T-cell (primary cell): ENCODE measurements at regions not wholly inside any gene's neighbourhood (a gene's known extent, or its start where the extent isn't known, plus 50 kb on each side); places are given as distances from the start of the nearest gene placed in this dataset.

ENCODE experiments used
- ATAC-seq, 4 experiments: fragments of 200-7000 bp in 3 of 4; fragments of 150-1000 bp in 1 of 4; cut with Tn5 transposase; replicated peaks in 1 of 4; 1 replicate in 3 of 4; 2 replicates in 1 of 4; pipeline ENCODE4 v1.10.0; 2021; ENCODE audit warnings: moderate library complexity in 3 of 4, mild to moderate bottlenecking in 2 of 4, moderate number of reproducible peaks in 1 of 4
- CTCF ChIA-PET, 2 donors: fragments of 300-600 bp; sonication (Branson Sonifier 250); formaldehyde crosslinking; loops; one replicate each; lab custom pipeline; 2022; ENCODE audit warnings: antibody characterized with exemption in 2 of 2; lab: Charles Lee
- POLR2A ChIA-PET, 2 donors: fragments of 300-600 bp; sonication (Branson Sonifier 250); formaldehyde crosslinking; loops; one replicate each; lab custom pipeline; 2022; ENCODE audit warnings: antibody characterized with exemption in 2 of 2; lab: Charles Lee
- DNase-seq, 35 experiments: peaks; one replicate each; pipeline versions ENCODE4 v3.0.0 to v3.0.0-alpha.2; 2013 to 2023
- H3K27ac ChIP-seq: one replicate; pipeline ENCODE4 v1.5.1; 2013; ENCODE audit warnings: low read length
- H3K27me3 ChIP-seq, 2 experiments: replicated peaks in 1 of 2; 1 replicate in 1 of 2; 2 replicates in 1 of 2; pipeline versions ENCODE4 v1.6.1 to v1.7.0; 2013; ENCODE audit warnings: low read length in 1 of 2, mixed read lengths in 1 of 2; ENCODE audit not compliant: control insufficient read depth in 2 of 2, insufficient read depth in 2 of 2; ENCODE audit errors: extremely low read depth in 1 of 2
- H3K36me3 ChIP-seq, 2 donors: 1 replicate in 1 of 2; 2 replicates in 1 of 2; pipeline versions ENCODE4 v1.6.1 to v1.7.0; 2013; ENCODE audit warnings: low read length in 1 of 2; ENCODE audit not compliant: control insufficient read depth in 2 of 2, insufficient read depth in 1 of 2; ENCODE audit errors: extremely low read depth in 1 of 2
- H3K4me1 ChIP-seq, 2 experiments: 1 replicate in 1 of 2; 2 replicates in 1 of 2; pipeline versions ENCODE4 v1.6.1 to v1.7.0; 2013; ENCODE audit warnings: low read length in 2 of 2, mixed read lengths in 1 of 2; ENCODE audit not compliant: insufficient read depth in 2 of 2, control insufficient read depth in 1 of 2; ENCODE audit errors: extremely low read depth in 1 of 2
- H3K4me3 ChIP-seq, 2 donors: 1 replicate in 1 of 2; 2 replicates in 1 of 2; pipeline versions ENCODE4 v1.5.1 to v1.7.0; 2013; ENCODE audit warnings: mild to moderate bottlenecking in 2 of 2, low read length in 1 of 2, moderate library complexity in 1 of 2; ENCODE audit not compliant: control insufficient read depth in 1 of 2; ENCODE audit errors: extremely low read depth in 1 of 2
- H3K9me3 ChIP-seq: 2 replicates; pipeline ENCODE4 v1.7.0; 2013
- H3K27ac Mint-ChIP-seq, 2 donors: one replicate each; pipeline ENCODE4 v1.8.0; 2020 to 2021; ENCODE audit warnings: mild to moderate bottlenecking in 2 of 2, mixed read lengths in 2 of 2
- H3K27me3 Mint-ChIP-seq, 2 donors: one replicate each; pipeline ENCODE4 v1.8.0; 2021 to 2022; ENCODE audit warnings: mixed read lengths in 2 of 2
- H3K36me3 Mint-ChIP-seq: one replicate; pipeline ENCODE4 v1.8.0; 2021; ENCODE audit warnings: mixed read lengths
- H3K4me1 Mint-ChIP-seq, 3 donors: one replicate each; pipeline ENCODE4 v1.8.0; 2020 to 2022; ENCODE audit warnings: mixed read lengths in 3 of 3, mild to moderate bottlenecking in 1 of 3
- H3K4me3 Mint-ChIP-seq, 3 donors: one replicate each; pipeline ENCODE4 v1.8.0; 2020 to 2022; ENCODE audit warnings: mild to moderate bottlenecking in 3 of 3, mixed read lengths in 3 of 3, moderate library complexity in 3 of 3
- H3K9me3 Mint-ChIP-seq, 3 donors: one replicate each; pipeline ENCODE4 v1.8.0; 2020 to 2022; ENCODE audit warnings: mixed read lengths in 3 of 3
- WGBS: methylation state at CpG from one replicate; pipeline ENCODE4 v1.1.5; 2013; ENCODE audit warnings: missing lambda C conversion rate; ENCODE audit not compliant: insufficient coverage; 5-methylcytosine and 5-hydroxymethylcytosine counted together

DNA sequence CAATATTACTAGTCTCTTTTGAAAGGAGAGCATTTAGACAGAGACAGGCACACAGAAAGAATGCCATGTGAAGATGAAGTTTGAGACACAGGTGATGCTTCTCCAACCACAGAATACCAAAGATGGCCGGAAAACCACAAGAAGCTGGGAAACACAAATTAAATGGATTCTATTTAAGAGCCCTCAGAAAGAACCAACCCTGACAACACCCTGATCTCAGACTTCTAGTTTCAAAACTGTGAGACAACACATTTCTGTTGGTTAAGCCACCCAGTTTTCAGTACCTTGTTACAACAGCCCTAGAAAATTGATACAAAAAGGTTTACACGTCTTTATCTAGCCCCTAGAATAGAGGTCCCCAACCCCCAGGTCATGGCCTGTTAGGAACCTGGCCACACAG lies 79.8 kb upstream of the CCNG1 start:
- ChIA-PET CTCF (interaction anchor here in 1 of 2 donors (0.6 kb wide), 1 partner anchor 10 kb away, joined by 3 read pairs; no protein-coding TSS in a partner anchor), POLR2A (no interaction called here)
- Mint-ChIP-seq H3K9me3 (no peaks in the 10 kb centered on the region), H3K4me1 (no peaks in the 10 kb centered on the region), H3K27me3 (peaks cover 8 to 10% of the 10 kb centered on the region in 2 donors), H3K4me3 (no peak overlapping the region), H3K27ac (no peak overlapping the region), H3K36me3 (no peaks in the 10 kb centered on the region)
- WGBS: 42% methylated on average over 2 of the region's 2 CpGs
- Histone ChIP-seq H3K27me3 (peaks cover 0 to 5% of the 10 kb centered on the region in 2 experiments), H3K4me3 (no peak overlapping the region), H3K27ac (no peak overlapping the region), H3K4me1 (no peaks in the 10 kb centered on the region), H3K36me3 (no peaks in the 10 kb centered on the region), H3K9me3 (no peaks in the 10 kb centered on the region)
- ATAC-seq (no peak), DNase-seq (no peak)

DNA sequence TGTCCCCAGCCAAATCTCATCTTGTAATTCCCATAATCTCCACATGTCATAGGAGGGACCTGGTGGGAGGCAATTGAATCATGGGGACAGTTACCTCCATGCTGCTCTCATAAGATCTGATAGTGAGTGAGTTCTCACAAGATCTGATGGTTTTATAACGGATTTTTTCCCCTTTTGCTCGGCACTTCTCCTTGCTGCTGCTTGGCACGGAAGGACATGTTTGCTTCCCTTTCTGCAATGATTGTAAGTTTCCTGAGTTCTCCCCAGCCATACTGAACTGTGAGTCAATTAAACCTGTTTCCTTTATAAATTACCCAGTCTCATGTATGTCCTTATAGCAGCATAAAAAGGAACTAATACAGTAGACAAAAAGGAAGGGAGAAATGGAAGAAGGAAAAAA lies 76.7 kb upstream of the CCNG1 start:
- no peaks in the 10 kb centered on the region for H3K9me3 ChIP-seq
- Mint-ChIP-seq H3K4me3 (no peak overlapping the region), H3K36me3 (no peaks in the 10 kb centered on the region), H3K27ac (no peak overlapping the region), H3K9me3 (peaks cover 0 to 3% (median 0%) of the 10 kb centered on the region in 3 donors), H3K27me3 (peaks cover 17 to 18% of the 10 kb centered on the region in 2 donors), H3K4me1 (no peaks in the 10 kb centered on the region)
- H3K36me3 ChIP-seq: no peaks in the 10 kb centered on the region
- no peak overlapping the region for H3K27ac ChIP-seq
- ChIA-PET POLR2A (no interaction called here), CTCF (no interaction called here)
- peaks cover 0 to 10% of the 10 kb centered on the region in 2 experiments for H3K27me3 ChIP-seq
- ATAC-seq (no peak), DNase-seq (no peak)
- H3K4me1 ChIP-seq: no peaks in the 10 kb centered on the region
- no peak overlapping the region for H3K4me3 ChIP-seq
- 8% methylated on average over 2 of the region's 3 CpGs for WGBS

DNA sequence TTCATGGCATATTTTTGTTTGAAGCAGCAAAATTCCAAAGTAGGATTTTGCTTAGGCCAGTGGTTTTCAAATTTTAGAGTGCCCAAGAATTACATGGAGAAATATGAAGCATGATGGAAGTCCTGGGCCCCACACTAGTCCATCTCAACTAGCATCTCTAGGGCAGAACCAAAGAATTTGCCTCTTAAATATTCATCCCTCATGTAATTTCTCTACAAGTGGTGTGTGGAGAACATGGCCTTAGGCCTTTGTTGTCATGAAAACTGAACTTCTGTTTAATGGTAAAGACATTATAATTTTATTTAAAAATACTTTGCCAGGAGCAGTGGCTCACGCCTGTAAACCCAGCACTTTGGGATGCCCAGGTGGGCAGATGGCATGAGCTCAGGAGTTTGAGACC lies 75.9 kb upstream of the CCNG1 start:
- Mint-ChIP-seq H3K27me3 (peaks cover 17 to 18% of the 10 kb centered on the region in 2 donors), H3K4me3 (no peak overlapping the region), H3K4me1 (no peaks in the 10 kb centered on the region), H3K27ac (no peak overlapping the region), H3K9me3 (peaks cover 0 to 4% (median 0%) of the 10 kb centered on the region in 3 donors), H3K36me3 (no peaks in the 10 kb centered on the region)
- POLR2A ChIA-PET: no interaction called here
- no peak overlapping the region for H3K27ac ChIP-seq
- CTCF ChIA-PET: no interaction called here
- peaks cover 0 to 10% of the 10 kb centered on the region in 2 experiments for H3K27me3 ChIP-seq
- no peaks in the 10 kb centered on the region for H3K9me3 ChIP-seq
- H3K4me3 ChIP-seq: no peak overlapping the region
- H3K36me3 ChIP-seq: no peaks in the 10 kb centered on the region
- H3K4me1 ChIP-seq: no peaks in the 10 kb centered on the region
- ATAC-seq: no peak
- no CpG with 5 or more reads among the region's 1 CpG for WGBS
- no peak for DNase-seq

DNA sequence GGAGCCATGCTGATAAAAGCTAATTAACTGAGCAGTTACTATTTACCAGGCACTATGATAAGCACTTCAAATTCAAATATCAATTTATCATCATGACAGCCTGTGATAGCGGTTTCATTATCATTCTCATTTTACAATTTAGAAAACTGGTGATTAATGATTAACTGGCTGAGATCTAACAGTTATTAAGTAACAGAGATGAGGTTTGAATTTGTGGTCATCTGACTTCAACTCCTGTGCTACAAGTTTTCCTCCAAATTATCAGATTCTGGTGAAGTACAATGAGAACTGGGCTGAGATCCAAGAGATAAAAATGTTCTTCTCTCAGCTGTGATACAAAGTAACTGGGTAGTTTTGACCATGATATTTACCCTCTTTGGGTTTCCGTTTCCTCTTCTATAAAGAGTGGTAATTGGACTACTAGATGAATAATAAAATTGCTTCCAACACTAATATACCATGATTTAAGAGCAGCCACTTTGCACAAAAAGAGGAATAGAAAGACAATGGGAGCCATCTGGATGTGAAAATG lies 74.5 kb upstream of the CCNG1 start:
- H3K4me1 ChIP-seq: no peaks in the 10 kb centered on the region
- ATAC-seq (no peak), DNase-seq (no peak)
- no peak overlapping the region for H3K27ac ChIP-seq
- Mint-ChIP-seq H3K27ac (no peak overlapping the region), H3K9me3 (peaks cover 0 to 4% (median 0%) of the 10 kb centered on the region in 3 donors), H3K4me3 (no peak overlapping the region), H3K36me3 (no peaks in the 10 kb centered on the region), H3K27me3 (peaks cover 14 to 18% of the 10 kb centered on the region in 2 donors), H3K4me1 (no peaks in the 10 kb centered on the region)
- no peaks in the 10 kb centered on the region for H3K36me3 ChIP-seq
- H3K4me3 ChIP-seq: no peak overlapping the region
- POLR2A ChIA-PET: no interaction called here
- CTCF ChIA-PET: no interaction called here
- WGBS: no CpG with 5 or more reads among the region's 2 CpGs
- no peaks in the 10 kb centered on the region for H3K9me3 ChIP-seq
- peaks cover 0 to 10% of the 10 kb centered on the region in 2 experiments for H3K27me3 ChIP-seq

DNA sequence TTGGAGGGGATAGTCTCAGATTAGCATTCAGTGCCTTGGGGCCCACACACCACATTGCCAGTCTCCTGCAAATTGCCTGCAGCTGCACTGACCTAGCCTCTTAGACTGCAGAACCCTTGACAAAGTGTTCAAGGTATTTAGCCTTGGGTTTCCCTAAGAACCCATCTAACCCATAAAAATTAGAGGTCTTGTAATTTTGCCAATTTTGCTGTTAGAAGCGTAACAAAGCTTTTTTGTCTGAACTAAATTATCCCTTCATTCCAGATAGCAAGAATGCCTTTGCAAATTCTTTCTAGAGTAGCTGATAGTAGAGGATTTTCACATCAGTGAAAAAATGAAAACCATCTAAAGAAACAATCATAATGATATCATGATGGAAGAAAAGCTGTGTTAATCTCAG lies 74.0 kb upstream of the CCNG1 start:
- Mint-ChIP-seq H3K36me3 (no peaks in the 10 kb centered on the region), H3K4me3 (no peak overlapping the region), H3K27ac (no peak overlapping the region), H3K9me3 (peaks cover 0 to 4% (median 0%) of the 10 kb centered on the region in 3 donors), H3K4me1 (no peaks in the 10 kb centered on the region), H3K27me3 (peaks cover 14 to 18% of the 10 kb centered on the region in 2 donors)
- WGBS: no CpG with 5 or more reads among the region's 1 CpG
- Histone ChIP-seq H3K4me3 (no peak overlapping the region), H3K4me1 (no peaks in the 10 kb centered on the region), H3K9me3 (no peaks in the 10 kb centered on the region), H3K27ac (no peak overlapping the region), H3K36me3 (no peaks in the 10 kb centered on the region), H3K27me3 (peaks cover 0 to 10% of the 10 kb centered on the region in 2 experiments)
- DNase-seq (no peak), ATAC-seq (no peak)
- CTCF ChIA-PET: no interaction called here
- POLR2A ChIA-PET: no interaction called here

DNA sequence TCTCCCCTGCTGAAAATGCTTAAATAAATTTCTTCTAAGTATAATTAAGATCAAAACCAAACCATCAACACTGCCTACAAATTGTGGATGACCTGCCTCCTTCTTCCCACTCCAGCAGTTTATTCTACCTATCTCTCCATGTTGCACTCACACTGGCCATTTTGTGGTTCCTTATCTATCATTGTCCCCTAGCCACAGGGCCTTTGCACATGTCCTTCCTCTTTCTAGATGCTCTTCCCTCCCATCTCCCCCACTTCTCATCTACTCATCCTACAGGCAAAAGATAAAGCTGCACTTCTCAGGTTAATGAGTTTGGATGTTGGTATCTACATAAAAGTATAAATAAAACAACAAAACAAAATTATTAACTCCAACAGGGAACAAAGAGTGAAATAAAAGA lies 70.6 kb upstream of the CCNG1 start:
- ATAC-seq (no peak), DNase-seq (no peak)
- Histone ChIP-seq H3K4me1 (no peaks in the 10 kb centered on the region), H3K27ac (no peak overlapping the region), H3K9me3 (no peaks in the 10 kb centered on the region), H3K36me3 (no peaks in the 10 kb centered on the region), H3K4me3 (no peak overlapping the region), H3K27me3 (peaks cover 0 to 7% of the 10 kb centered on the region in 2 experiments)
- CTCF ChIA-PET: no interaction called here
- H3K4me3 Mint-ChIP-seq: no peak overlapping the region
- H3K4me1 Mint-ChIP-seq: no peaks in the 10 kb centered on the region
- H3K27ac Mint-ChIP-seq: no peak overlapping the region
- POLR2A ChIA-PET: no interaction called here
- no peaks in the 10 kb centered on the region for H3K36me3 Mint-ChIP-seq
- H3K27me3 Mint-ChIP-seq: peaks cover 9 to 12% of the 10 kb centered on the region in 2 donors
- H3K9me3 Mint-ChIP-seq: peaks cover 3 to 6% (median 4%) of the 10 kb centered on the region in 3 donors
